ENCODE measurements at regions not wholly inside any gene's neighbourhood (a gene's known extent, or its start where the extent isn't known, plus 50 kb on each side); places are given as distances from the start of the nearest gene placed in this dataset.
A peak's percentile ranks its signal among the peaks of the same experiment; 100 is the strongest.

DNA sequence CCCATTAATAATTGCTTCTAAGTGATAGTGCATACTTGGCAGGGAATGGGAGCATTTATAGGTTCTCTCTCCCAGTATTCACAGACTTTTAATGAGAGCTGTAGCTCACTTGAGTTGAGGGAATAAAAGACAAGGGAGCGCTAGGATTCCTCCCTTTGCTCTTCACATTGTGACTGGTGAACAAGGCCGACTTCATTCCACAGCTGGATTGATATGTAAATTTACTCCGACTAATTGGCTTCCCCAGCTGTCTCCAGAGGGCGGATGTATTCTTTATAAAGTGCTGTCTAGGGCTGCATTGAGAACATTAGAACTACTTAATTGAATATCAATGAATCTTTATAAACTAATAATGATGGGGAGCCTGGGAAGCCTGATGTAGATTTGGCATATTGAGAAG is 63.4 kb downstream of the GPR50 start:
- H3K4me3 Mint-ChIP-seq, result 0 out of 2 replicates have a peak overlapping the region, but pooled peaks have one; percentile 10
- TF ChIP-seq, protein P1, sequence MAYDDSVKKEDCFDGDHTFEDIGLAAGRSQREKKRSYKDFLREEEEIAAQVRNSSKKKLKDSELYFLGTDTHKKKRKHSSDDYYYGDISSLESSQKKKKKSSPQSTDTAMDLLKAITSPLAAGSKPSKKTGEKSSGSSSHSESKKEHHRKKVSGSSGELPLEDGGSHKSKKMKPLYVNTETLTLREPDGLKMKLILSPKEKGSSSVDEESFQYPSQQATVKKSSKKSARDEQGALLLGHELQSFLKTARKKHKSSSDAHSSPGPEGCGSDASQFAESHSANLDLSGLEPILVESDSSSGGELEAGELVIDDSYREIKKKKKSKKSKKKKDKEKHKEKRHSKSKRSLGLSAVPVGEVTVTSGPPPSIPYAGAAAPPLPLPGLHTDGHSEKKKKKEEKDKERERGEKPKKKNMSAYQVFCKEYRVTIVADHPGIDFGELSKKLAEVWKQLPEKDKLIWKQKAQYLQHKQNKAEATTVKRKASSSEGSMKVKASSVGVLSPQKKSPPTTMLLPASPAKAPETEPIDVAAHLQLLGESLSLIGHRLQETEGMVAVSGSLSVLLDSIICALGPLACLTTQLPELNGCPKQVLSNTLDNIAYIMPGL (CRISPR knock-in tag; IDR thresholded peaks at IDR 0.05), result no peak
- TF ChIP-seq, protein P2, sequence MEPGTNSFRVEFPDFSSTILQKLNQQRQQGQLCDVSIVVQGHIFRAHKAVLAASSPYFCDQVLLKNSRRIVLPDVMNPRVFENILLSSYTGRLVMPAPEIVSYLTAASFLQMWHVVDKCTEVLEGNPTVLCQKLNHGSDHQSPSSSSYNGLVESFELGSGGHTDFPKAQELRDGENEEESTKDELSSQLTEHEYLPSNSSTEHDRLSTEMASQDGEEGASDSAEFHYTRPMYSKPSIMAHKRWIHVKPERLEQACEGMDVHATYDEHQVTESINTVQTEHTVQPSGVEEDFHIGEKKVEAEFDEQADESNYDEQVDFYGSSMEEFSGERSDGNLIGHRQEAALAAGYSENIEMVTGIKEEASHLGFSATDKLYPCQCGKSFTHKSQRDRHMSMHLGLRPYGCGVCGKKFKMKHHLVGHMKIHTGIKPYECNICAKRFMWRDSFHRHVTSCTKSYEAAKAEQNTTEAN (CRISPR knock-in tag; IDR thresholded peaks at IDR 0.05), result no peak
- TF ChIP-seq, protein P3, sequence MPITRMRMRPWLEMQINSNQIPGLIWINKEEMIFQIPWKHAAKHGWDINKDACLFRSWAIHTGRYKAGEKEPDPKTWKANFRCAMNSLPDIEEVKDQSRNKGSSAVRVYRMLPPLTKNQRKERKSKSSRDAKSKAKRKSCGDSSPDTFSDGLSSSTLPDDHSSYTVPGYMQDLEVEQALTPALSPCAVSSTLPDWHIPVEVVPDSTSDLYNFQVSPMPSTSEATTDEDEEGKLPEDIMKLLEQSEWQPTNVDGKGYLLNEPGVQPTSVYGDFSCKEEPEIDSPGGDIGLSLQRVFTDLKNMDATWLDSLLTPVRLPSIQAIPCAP (CRISPR knock-in tag; IDR thresholded peaks at IDR 0.05), result no peak
- TF ChIP-seq, protein P4, sequence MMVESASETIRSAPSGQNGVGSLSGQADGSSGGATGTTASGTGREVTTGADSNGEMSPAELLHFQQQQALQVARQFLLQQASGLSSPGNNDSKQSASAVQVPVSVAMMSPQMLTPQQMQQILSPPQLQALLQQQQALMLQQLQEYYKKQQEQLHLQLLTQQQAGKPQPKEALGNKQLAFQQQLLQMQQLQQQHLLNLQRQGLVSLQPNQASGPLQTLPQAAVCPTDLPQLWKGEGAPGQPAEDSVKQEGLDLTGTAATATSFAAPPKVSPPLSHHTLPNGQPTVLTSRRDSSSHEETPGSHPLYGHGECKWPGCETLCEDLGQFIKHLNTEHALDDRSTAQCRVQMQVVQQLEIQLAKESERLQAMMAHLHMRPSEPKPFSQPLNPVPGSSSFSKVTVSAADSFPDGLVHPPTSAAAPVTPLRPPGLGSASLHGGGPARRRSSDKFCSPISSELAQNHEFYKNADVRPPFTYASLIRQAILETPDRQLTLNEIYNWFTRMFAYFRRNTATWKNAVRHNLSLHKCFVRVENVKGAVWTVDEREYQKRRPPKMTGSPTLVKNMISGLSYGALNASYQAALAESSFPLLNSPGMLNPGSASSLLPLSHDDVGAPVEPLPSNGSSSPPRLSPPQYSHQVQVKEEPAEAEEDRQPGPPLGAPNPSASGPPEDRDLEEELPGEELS (CRISPR knock-in tag; IDR thresholded peaks at IDR 0.05), result no peak
- no peak for TF ChIP-seq NFATC4 (CRISPR knock-in tag; IDR thresholded peaks at IDR 0.05)
- TF ChIP-seq SMAD3 (CRISPR knock-in tag; IDR thresholded peaks at IDR 0.05; ENCODE audit: borderline replicate concordance), result no peak
- TF ChIP-seq, protein P5, sequence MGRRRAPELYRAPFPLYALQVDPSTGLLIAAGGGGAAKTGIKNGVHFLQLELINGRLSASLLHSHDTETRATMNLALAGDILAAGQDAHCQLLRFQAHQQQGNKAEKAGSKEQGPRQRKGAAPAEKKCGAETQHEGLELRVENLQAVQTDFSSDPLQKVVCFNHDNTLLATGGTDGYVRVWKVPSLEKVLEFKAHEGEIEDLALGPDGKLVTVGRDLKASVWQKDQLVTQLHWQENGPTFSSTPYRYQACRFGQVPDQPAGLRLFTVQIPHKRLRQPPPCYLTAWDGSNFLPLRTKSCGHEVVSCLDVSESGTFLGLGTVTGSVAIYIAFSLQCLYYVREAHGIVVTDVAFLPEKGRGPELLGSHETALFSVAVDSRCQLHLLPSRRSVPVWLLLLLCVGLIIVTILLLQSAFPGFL (CRISPR knock-in tag; IDR thresholded peaks at IDR 0.05; ENCODE audit: borderline replicate concordance), result no peak
- DNase-seq (ENCODE audit: low spot score) (peak; percentile 13), ATAC-seq (peak; percentile 95)
- H3K9me3 Mint-ChIP-seq, result 0 out of 2 replicates have a peak, but pooled peaks cover 3% of the 10 kb centered on the region
- no peaks in the 10 kb centered on the region for H3K27me3 Mint-ChIP-seq (ENCODE audit: low read depth)
- 0 out of 2 replicates have a peak overlapping the region, but pooled peaks have one; percentile 84 for H3K27ac Mint-ChIP-seq
- no peaks in the 10 kb centered on the region for H3K36me3 Mint-ChIP-seq
- ChIA-PET POLR2A (no interaction called here), CTCF (interaction anchor here (1.4 to 1.6 kb wide), 2 partner anchors 63 to 120 kb away, joined by 3 to 8 read pairs; partner anchors contain the start of gene GPR50)
- H3K4me1 Mint-ChIP-seq, result peaks cover 27% of the 10 kb centered on the region

DNA sequence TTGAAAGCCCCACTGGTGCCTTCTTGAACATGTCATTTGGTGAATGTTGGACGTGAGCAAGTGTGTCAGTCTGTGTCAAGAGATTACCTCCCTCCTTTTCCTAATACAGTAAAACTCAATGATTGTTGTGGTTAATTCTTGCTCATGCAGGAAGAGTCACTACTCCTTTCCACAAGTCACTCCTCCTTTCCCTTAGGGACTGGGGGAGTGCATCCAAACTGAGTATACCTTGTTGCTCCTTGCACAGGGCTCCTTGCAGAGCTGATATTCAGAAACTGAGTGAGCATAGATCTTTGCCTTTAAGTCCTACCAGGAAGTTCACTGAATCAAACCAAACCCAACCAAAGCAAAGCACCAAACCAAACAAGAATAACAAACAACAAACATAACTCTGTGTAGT is 63.9 kb downstream of the GPR50 start:
- Mint-ChIP-seq H3K27ac (peak overlapping the region; percentile 84), H3K9me3 (0 out of 2 replicates have a peak, but pooled peaks cover 3% of the 10 kb centered on the region), H3K4me1 (peaks cover 27% of the 10 kb centered on the region), H3K4me3 (no peak overlapping the region), H3K36me3 (no peaks in the 10 kb centered on the region), H3K27me3 (ENCODE audit: low read depth) (no peaks in the 10 kb centered on the region)
- CTCF ChIA-PET, result interaction anchor here (1.4 to 1.6 kb wide), 2 partner anchors 63 to 120 kb away, joined by 3 to 8 read pairs; partner anchors contain the start of gene GPR50
- POLR2A ChIA-PET, result no interaction called here
- TF ChIP-seq, protein P6, sequence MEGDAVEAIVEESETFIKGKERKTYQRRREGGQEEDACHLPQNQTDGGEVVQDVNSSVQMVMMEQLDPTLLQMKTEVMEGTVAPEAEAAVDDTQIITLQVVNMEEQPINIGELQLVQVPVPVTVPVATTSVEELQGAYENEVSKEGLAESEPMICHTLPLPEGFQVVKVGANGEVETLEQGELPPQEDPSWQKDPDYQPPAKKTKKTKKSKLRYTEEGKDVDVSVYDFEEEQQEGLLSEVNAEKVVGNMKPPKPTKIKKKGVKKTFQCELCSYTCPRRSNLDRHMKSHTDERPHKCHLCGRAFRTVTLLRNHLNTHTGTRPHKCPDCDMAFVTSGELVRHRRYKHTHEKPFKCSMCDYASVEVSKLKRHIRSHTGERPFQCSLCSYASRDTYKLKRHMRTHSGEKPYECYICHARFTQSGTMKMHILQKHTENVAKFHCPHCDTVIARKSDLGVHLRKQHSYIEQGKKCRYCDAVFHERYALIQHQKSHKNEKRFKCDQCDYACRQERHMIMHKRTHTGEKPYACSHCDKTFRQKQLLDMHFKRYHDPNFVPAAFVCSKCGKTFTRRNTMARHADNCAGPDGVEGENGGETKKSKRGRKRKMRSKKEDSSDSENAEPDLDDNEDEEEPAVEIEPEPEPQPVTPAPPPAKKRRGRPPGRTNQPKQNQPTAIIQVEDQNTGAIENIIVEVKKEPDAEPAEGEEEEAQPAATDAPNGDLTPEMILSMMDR (IDR thresholded peaks at IDR 0.05), result no peak
- TF ChIP-seq, protein P7, sequence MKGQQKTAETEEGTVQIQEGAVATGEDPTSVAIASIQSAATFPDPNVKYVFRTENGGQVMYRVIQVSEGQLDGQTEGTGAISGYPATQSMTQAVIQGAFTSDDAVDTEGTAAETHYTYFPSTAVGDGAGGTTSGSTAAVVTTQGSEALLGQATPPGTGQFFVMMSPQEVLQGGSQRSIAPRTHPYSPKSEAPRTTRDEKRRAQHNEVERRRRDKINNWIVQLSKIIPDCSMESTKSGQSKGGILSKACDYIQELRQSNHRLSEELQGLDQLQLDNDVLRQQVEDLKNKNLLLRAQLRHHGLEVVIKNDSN (CRISPR knock-in tag; IDR thresholded peaks at IDR 0.05), result no peak
- TF ChIP-seq ZNF416 (CRISPR knock-in tag; IDR thresholded peaks at IDR 0.05), result no peak
- TF ChIP-seq, protein P8, sequence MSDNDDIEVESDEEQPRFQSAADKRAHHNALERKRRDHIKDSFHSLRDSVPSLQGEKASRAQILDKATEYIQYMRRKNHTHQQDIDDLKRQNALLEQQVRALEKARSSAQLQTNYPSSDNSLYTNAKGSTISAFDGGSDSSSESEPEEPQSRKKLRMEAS (CRISPR knock-in tag; IDR thresholded peaks at IDR 0.05), result no peak
- ATAC-seq (peak; percentile 54), DNase-seq (ENCODE audit: low spot score) (no peak)

Data from WTC11 (cell line).